Vagina (tissue), 2 donors: ENCODE measurements at regions not wholly inside any gene's neighbourhood (a gene's known extent, or its start where the extent isn't known, plus 50 kb on each side); places are given as distances from the start of the nearest gene placed in this dataset.

Experiments
- DNase-seq, 2 donors: peaks; one replicate each; pipeline ENCODE4 v3.0.0-alpha.2; 2017; ENCODE audit errors: extremely low spot score in 2 of 2
- H3K27ac ChIP-seq: fragments of 200-600 bp; sonication (generic); one replicate; pipeline ENCODE4 v1.5.1; 2019
- H3K27me3 ChIP-seq: fragments of 200-600 bp; sonication (generic); one replicate; pipeline ENCODE4 v1.5.1; 2019
- H3K36me3 ChIP-seq, 2 donors: fragments of 200-600 bp; sonication (generic); one replicate each; pipeline ENCODE4 v1.5.1; 2017 to 2019
- H3K4me1 ChIP-seq: fragments of 200-600 bp; sonication (generic); one replicate; pipeline ENCODE4 v1.5.1; 2019
- H3K4me3 ChIP-seq, 2 donors: fragments of 200-600 bp; sonication (generic); 1 replicate in 1 of 2; 2 replicates in 1 of 2; pipeline ENCODE4 v1.5.1; 2016 to 2019
- H3K9me3 ChIP-seq: fragments of 200-600 bp; sonication (generic); one replicate; pipeline ENCODE4 v1.5.1; 2019
- CTCF ChIP-seq, 3 experiments: fragments of 450-650 bp in 2 of 3; fragments of 200-600 bp in 1 of 3; sonication (generic) in 1 of 3; IDR thresholded peaks; one replicate each; pipeline ENCODE4 v1.5.1; 2017 to 2019; ENCODE audit warnings: antibody characterized with exemption in 3 of 3, mild to moderate bottlenecking in 2 of 3, moderate library complexity in 2 of 3
- POLR2A ChIP-seq, 2 donors: fragments of 450-650 bp; IDR thresholded peaks; one replicate each; pipeline ENCODE4 v1.6.1; 2017; ENCODE audit warnings: antibody characterized with exemption in 2 of 2, mild to moderate bottlenecking in 2 of 2, moderate library complexity in 2 of 2
- POLR2AphosphoS5 ChIP-seq, 2 donors: sonication (generic); formaldehyde crosslinking; IDR thresholded peaks; one replicate each; pipeline ENCODE4 v1.9.0; 2017; ENCODE audit warnings: antibody characterized with exemption in 2 of 2, mild to moderate bottlenecking in 2 of 2, low read depth in 1 of 2; ENCODE audit not compliant: insufficient read depth in 1 of 2
- intact Hi-C: fragments of 100-400 bp; cut with DNase I; formaldehyde crosslinking; loops from one replicate; pipeline ENCODE4 v1.15.1; 2023

GRCh38 chr6:8269094-8269493, 166.3 kb downstream of the SLC35B3 start:
- Histone ChIP-seq H3K36me3 (no peaks in the 10 kb centered on the region), H3K9me3 (no peaks in the 10 kb centered on the region), H3K27me3 (no peaks in the 10 kb centered on the region), H3K4me1 (no peaks in the 10 kb centered on the region), H3K4me3 (no peak overlapping the region), H3K27ac (no peak overlapping the region)
- TF ChIP-seq CTCF (IDR thresholded peaks at IDR 0.05) (no peak), POLR2A (IDR thresholded peaks at IDR 0.05) (no peak), POLR2AphosphoS5 (IDR thresholded peaks at IDR 0.05; ENCODE audit: insufficient read depth in 1 of 2, low read depth in 1 of 2) (no peak)
- intact Hi-C loops: no loop called here
- DNase-seq: no peak

- Histone ChIP-seq H3K27ac (no peak overlapping the region), H3K9me3 (no peaks in the 10 kb centered on the region), H3K27me3 (no peaks in the 10 kb centered on the region), H3K36me3 (no peaks in the 10 kb centered on the region), H3K4me3 (no peak overlapping the region), H3K4me1 (no peaks in the 10 kb centered on the region)
- intact Hi-C loops: no loop called here
- no peak for TF ChIP-seq CTCF (IDR thresholded peaks at IDR 0.05)
- no peak for TF ChIP-seq POLR2AphosphoS5 (IDR thresholded peaks at IDR 0.05; ENCODE audit: insufficient read depth in 1 of 2, low read depth in 1 of 2)
- no peak for TF ChIP-seq POLR2A (IDR thresholded peaks at IDR 0.05)
- DNase-seq: no peak
Measured at GRCh38 chr6:8268606-8269005, 166.3 kb upstream of the EEF1E1 start.

- Histone ChIP-seq H3K27me3 (no peaks in the 10 kb centered on the region), H3K4me3 (no peak overlapping the region), H3K36me3 (no peaks in the 10 kb centered on the region), H3K4me1 (no peaks in the 10 kb centered on the region), H3K9me3 (no peaks in the 10 kb centered on the region), H3K27ac (no peak overlapping the region)
- intact Hi-C loops: no loop called here
- no peak for DNase-seq
- no peak for TF ChIP-seq POLR2A (IDR thresholded peaks at IDR 0.05)
- no peak for TF ChIP-seq POLR2AphosphoS5 (IDR thresholded peaks at IDR 0.05; ENCODE audit: insufficient read depth in 1 of 2, low read depth in 1 of 2)
- no peak for TF ChIP-seq CTCF (IDR thresholded peaks at IDR 0.05)
Measured at GRCh38 chr6:8268156-8268555, 165.8 kb upstream of the EEF1E1 start.

- DNase-seq: no peak
- no peak for TF ChIP-seq POLR2AphosphoS5 (IDR thresholded peaks at IDR 0.05; ENCODE audit: insufficient read depth in 1 of 2, low read depth in 1 of 2)
- no peak for TF ChIP-seq POLR2A (IDR thresholded peaks at IDR 0.05)
- no peak for TF ChIP-seq CTCF (IDR thresholded peaks at IDR 0.05)
- intact Hi-C loops: no loop called here
- no peaks in the 10 kb centered on the region for H3K27me3 ChIP-seq
- H3K36me3 ChIP-seq: no peaks in the 10 kb centered on the region
- no peaks in the 10 kb centered on the region for H3K4me1 ChIP-seq
- H3K9me3 ChIP-seq: no peaks in the 10 kb centered on the region
- H3K27ac ChIP-seq: no peak overlapping the region
- H3K4me3 ChIP-seq: no peak overlapping the region
Measured at GRCh38 chr6:8260610-8261009, 158.3 kb upstream of the EEF1E1 start.

- TF ChIP-seq POLR2AphosphoS5 (IDR thresholded peaks at IDR 0.05; ENCODE audit: insufficient read depth in 1 of 2, low read depth in 1 of 2): no peak
- no peak for TF ChIP-seq POLR2A (IDR thresholded peaks at IDR 0.05)
- no peak for TF ChIP-seq CTCF (IDR thresholded peaks at IDR 0.05)
- H3K27ac ChIP-seq: no peak overlapping the region
- intact Hi-C loops: no loop called here
- no peaks in the 10 kb centered on the region for H3K4me1 ChIP-seq
- no peak for DNase-seq
- H3K36me3 ChIP-seq: no peaks in the 10 kb centered on the region
- no peak overlapping the region for H3K4me3 ChIP-seq
- no peaks in the 10 kb centered on the region for H3K27me3 ChIP-seq
- no peaks in the 10 kb centered on the region for H3K9me3 ChIP-seq
Measured at GRCh38 chr6:8246403-8246802, 144.1 kb upstream of the EEF1E1 start.
